Stimulated activated CD4-positive, alpha-beta T cell treated with anti-CD3 and anti-CD28 coated beads, TNF-alpha, amount 100 ng/mL, for 4 hours (primary cell): ENCODE measurements at regions not wholly inside any gene's neighbourhood (a gene's known extent, or its start where the extent isn't known, plus 50 kb on each side); places are given as distances from the start of the nearest gene placed in this dataset.

Experiments used
- DNase-seq, 3 experiments: peaks; one replicate each; pipeline ENCODE4 v3.0.0-alpha.2; 2020; ENCODE audit warnings: low read depth in 3 of 3

DNA sequence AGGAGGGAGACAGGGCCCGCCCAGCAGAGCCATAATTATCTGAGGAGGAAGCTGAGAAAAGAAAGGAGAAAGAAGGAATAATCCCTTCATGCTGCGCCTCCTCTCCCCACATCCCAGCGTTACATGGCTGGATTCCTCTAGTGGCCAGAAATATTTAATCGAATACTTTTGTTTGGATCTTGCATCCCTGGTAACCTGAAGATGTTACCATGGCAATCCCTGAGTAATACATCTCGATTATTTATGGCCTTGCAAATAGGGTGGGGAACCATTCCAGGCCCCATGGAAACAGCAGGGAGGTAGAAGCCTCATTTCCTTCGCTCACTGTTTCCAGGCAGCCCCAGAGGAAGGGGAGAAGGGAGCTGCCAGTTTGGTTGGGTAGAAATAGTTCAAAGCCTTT, 357.7 kb downstream of the BUD13 start:
- no peak for DNase-seq

DNA sequence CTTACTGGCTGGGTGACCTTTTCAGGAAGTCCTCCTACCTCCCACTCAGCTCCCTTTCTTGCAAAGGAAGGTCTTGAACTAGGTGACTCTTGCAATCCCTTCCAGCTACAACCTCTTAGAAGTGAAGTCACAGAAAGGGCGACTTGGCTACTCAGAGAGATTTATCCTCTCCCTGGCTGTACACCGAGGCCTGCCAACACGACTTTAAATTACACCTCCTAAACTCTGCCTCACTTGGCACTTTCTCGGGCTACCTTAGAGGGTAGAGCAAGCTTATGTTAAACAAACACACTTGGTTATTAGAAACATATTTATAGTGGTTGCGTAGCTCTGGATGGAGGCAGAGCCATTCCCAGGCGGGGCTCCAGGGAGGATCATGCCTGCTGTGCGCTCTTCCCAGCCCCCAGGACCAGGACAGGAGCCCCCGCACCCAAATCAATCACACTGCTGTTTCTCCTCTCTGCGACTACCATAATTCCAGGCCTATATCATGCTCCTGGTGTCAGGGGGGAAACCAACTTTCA, 358.4 kb downstream of the BUD13 start:
- DNase-seq, result no peak

DNA sequence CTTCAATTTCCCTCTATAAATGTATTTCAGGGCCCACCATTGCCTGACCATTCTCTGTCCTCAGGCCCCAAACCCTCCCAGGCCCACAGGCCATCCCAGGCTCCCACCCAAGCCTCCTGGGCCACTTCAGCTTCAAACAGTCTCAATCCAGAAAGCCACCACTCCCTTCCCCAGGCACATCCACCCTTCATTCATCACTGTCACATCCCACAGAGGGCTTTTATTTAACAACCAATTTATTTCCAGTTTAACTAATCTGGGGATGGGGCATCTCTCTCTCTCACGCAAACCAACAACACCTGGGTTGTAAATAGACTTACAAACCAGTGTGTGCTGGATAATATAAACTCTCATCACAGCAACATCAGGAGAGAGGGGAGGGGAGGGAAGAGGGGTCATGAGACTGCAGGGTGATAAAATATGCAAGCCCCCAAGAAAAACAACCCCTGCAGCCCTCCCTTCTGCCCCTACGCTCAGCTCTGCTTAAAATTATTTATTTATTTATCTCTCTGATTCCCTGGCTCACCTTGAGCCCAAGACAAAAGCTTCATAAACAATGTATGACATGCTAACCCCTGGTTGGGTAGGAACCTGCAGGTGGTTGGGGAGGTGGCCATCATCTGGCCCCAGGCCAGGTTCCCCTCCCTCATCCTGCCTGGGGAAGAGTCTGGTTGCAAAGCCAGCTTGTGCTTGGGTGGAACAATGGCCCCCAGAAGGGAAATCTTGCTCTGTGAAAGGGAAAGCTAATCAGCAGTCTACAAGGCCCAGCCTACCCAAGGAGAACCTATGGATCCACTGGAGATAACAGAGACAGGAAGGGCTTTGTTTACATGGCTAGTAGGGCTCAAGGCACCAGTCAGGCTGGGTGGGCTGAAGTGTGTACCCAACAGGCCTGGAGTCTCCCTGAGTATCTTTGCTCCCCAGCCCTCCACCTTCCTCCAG, 359.2 kb downstream of the BUD13 start:
- DNase-seq, result no peak

DNA sequence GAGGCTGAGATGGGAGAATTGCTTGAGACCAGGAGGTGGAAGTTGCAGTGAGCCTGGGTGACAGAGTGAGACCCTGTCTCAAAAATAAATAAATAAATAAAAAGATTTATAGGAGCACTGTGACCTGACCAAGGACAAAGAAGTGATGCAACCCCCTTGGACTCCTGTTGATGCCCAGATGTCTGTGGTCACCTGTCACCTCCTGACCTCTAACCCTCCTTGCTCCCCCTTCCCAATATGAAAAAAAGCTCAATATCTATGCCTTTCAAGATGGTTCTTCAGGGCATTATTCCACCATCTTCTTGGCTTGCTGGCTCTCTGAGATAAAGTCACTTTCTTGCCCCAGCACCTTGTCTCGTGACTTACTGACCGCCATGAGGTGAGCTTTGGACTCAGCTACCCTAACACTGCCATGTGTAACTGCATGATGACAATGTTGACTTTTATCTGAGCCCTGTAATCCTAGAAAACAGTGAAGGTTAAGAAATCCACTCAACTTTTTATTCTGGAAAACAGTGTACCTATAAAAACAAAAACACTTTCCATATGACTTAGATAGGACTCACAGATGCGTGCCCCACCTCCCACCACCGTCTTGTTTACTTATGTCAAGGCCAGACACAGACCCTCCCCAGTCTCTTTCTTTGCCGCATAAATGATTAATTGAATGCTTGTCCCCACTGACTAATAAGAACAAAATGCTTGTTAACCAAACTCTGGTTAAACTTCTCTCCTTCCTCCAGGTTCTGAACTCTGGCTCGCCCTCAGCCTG, 360.5 kb downstream of the BUD13 start:
- no peak for DNase-seq

DNA sequence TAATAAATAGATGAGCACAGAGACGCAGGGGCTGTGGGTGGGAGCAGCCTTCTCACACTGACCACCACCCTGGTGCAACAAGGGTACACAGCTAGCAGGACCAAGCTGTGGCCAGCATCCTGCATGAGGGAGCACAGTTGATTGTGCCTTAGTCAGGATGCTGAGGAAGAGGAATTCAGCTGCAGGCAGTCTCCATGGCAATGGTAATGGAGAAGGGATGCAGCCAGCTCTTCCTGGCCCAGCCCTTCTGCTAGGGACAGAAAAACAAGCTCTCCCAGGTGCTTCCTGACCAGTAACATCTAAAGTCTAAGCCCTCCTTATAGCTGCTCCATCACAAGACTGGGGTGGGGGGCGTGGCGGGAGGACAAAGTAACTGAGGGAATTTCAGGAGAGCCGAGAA, 363.5 kb downstream of the BUD13 start:
- DNase-seq, result no peak

DNA sequence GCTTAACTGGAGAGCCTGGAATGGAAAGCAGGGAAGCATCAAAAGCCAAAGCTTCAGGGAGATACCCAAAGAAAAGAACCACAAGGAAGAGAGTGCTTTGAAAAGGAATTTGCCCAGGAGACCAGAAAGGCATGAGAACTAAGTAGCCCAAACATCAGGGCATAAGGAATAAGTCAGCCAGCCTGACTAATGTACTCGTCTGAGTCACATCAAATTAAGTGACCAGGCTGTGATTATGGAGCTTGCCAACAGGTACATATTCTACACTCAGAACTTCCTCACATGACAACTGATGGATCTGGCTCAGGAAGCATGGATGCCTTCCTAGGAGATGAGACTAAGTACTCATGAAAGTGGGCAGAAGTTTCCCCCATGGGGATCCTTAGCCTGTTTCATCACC, 366.7 kb downstream of the BUD13 start:
- DNase-seq, result no peak

DNA sequence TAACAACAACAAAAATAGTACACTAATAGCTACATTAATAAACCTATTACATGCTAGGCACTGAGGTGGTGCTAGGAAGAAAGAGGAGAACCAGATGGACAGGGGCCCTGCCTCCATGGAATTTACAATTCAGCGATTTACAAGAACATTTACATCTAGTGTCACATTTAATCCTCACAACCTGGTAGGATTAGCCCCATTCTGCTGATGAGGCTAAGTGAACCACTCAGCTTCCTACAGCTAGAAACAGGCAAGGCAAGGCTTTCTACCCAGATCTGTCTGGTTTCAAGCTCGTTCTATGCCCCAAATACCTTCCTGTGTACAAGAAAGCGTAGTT, 368.4 kb downstream of the BUD13 start:
- no peak for DNase-seq

DNA sequence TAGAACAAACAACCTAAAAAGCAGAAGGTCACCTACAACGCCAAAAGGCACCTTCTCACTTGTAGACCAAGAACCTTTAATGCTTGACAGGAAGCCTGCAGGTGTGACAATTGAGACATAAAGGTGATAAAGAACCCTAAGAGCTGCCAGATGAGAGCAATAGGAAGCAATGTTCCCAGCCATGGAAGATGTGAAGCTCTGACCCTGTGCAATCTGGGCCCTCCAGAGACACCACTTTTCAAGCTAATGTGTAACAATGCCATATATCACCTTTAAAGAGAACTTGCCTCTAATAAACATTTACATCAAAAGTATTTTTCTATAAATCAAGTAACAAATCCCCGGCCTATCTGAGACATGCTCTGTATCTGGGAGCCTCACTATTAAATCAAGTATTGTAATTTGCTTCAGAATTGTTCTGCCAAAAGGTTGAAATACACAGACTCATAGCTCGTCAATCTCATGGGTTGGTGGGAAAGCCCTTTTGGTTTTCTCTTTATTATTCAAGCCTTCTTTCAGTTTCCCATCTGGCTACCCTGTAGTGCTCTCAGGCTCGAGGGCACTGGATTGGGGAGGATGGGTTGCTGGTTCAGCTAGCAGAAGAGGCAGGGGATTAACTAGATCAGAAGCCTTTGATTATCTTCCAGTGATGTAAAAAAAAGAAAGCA, 368.9 kb downstream of the BUD13 start:
- DNase-seq, result no peak

DNA sequence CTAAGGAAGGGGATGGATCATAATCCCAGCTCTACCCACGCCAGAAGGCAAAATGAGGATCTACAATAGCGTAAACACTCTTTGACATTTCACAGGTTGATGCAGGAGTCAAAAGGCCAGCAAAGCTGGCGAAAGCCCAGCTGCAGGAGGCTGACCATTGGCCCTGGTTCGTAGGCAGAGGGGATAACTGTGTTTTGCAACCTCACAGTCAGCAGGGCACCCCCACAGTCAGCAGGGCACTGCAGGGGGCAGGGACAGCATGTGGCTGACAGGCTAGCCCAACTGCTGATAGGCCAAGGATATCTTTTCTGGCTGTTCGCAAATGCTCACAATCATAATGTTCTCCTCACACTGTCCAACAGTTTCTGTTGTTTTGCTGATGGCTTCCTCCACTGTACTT, 372.7 kb downstream of the BUD13 start:
- no peak for DNase-seq

DNA sequence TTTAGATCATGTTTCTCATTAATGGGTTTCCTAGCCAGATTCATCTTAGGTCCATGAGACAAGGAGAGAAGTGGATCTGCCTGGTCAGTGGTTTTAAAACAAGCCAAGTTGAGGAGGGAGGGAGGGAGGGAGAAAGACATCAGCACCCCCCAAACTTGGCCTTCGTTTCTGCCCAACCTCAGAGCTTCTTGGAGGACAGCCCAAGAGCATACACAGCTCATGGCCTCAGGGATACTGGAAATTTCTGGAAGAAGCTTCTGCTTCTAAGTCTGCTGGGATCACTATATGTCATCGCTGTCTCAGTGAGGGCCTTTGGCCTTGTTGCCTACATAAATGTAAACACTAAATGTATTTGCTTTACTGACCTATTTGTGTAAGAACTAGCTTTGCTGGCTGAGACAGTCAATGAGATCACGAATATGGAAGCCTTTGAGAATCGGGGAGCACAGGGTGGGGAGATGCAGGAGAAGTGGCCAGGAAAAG, 375.1 kb downstream of the BUD13 start:
- no peak for DNase-seq

DNA sequence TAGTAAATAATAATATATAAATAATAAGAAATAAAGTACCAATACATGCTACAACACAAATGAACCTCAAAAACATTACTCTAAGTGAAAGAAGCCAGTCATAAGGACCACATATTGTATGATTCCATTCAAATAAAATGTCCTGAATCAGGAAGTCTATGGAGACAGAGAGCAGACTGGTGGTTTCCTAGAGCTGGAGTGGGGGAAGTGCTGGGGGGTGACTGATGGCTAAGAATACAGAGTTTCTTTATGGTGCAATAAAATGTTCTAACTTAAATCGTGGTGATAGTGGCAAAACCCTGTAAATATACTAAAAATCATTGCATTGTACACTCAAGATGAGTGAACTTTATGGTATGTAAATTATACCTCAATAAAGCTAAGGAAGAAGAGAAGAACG, 376.5 kb downstream of the BUD13 start:
- DNase-seq, result no peak

DNA sequence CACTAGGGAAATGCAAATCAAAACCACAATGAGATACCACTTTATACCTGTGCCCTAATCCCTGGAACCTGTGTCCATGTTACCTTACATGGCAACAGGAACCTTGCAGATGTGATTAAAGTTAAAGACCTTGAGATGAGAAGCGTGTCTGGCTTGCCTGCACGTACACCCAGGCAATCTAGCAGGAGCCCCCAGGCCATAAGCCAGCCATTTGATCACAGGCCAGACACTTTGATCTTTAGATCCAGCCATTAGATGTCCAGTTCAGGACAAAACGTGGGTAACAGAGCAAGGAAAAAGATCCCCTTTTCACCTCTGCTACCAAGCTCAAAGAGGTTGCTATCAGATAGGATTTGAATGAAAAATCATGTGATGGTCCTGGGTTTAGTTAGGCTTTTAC, 378.8 kb downstream of the BUD13 start:
- no peak for DNase-seq

DNA sequence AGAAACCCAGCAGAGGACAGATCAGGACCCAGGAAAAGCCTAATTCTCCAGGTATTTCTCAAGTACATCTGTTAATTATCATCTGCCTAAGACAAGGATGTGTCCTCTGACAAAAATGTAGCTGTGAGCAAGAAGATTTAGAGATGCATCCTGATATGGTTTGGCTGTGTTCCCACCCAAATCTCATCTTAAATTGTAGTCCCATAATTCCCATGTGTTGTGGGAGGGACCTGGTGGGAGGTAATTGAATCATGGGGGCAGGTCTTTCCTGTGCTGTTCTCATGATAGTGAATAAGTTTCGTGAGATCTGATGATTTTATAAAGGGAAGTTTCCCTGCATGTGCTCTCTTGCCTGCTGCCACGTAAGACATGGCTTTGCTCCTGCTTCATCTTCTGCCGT, 381.8 kb downstream of the BUD13 start:
- no peak for DNase-seq

DNA sequence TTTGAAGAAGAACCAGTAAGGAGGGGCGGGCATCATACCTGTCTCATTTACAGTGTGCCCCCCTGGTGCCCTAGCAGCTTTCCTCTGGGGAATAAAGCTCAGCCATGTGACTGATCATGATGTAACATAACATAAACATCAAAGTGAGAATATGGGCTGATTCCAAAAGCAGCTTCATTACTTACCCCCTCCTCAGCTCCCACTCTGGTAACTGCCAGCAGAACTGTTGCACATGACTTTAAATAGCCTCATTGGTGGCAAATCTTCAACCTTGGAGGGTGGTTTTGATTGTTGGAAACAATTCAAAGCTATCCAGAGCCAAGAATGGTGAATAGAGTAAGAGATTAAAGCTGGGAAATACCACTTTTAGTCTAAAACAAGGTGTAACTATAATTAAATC, 384.6 kb downstream of the BUD13 start:
- DNase-seq, result no peak

DNA sequence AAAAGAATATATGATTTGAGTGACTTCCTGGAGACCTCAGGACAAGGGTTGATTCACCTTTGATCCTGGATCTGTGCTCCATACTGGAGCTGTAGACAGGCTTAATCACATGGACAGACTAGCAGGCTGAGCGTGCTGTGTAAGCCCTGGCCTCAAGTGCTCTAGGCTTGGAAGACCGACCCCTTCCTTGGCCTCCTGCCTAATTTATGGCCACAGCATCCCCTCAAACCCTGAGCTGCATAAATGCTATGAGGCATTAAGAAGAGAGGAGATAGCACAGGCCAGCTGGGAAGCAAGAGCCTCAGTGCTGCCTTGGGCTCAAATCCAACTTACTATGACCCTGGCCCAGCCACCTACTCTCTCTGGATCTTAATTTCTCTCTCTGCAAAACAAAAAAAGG, 385.1 kb downstream of the BUD13 start:
- no peak for DNase-seq

DNA sequence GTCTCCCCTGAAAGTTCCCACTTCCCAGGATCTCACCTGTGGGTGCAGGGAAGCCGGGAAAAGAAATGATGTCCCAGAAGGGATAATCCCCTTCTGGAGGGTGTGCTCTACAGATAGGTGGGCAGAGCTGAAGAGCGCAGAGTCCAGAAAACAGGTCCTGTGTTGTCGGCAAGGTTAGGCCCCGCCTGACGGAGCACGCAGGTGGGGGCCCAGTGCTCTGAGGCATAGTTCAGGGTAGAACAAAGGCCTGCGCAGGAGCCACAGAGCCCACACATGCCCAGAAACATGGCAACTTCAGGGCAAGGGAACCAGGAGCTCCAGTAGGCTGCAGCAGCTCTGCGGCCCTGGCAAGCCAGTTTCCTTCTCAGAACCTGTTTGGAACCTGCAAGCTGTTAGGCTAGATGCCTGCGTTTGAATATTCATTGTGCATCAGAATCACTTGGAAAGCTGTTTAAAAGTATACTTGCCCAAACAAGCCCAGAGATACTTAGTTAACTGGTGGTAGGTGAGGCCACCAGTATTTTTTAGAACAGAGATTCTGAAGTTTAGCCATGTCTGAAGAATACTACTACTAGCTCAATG, 386.6 kb downstream of the BUD13 start:
- DNase-seq, result no peak

DNA sequence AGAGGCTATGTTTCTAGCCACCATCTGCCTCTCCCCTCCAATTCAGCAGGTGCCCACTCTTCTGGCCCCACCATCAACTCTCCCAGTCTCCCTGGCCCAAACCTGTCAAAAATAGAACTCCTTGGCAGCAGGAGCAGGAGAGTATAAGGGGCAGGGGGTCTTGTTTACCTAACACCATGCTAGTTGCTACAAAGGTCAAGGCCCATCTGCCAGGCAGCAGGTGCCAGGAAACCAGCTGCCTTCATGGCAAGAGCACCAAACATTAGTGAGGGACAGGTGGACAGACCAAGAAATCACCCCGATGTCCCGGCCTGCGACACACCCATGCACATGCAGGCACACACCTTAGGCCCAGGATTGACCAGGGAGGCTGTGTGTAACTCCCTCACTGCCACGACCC, 387.9 kb downstream of the BUD13 start:
- no peak for DNase-seq

DNA sequence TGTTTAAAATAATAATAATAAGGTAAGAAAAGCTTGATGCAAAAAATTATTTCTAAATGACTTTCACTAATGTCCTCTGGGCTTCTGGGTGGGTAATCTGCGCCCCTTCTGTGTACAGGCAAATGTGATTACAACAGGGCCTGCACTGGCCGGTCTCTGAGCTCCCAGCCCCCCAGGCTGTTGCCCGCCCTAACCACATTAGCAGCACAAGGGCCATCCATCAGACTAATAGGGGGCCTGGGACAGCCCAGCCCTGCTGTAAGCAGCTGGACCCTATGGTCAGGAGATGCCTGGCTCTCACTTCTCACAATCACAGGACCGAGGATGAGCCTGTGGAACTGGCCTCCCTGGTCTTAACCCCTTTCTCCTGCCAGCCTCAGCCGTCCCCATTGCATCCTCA, 388.4 kb downstream of the BUD13 start:
- DNase-seq, result no peak

DNA sequence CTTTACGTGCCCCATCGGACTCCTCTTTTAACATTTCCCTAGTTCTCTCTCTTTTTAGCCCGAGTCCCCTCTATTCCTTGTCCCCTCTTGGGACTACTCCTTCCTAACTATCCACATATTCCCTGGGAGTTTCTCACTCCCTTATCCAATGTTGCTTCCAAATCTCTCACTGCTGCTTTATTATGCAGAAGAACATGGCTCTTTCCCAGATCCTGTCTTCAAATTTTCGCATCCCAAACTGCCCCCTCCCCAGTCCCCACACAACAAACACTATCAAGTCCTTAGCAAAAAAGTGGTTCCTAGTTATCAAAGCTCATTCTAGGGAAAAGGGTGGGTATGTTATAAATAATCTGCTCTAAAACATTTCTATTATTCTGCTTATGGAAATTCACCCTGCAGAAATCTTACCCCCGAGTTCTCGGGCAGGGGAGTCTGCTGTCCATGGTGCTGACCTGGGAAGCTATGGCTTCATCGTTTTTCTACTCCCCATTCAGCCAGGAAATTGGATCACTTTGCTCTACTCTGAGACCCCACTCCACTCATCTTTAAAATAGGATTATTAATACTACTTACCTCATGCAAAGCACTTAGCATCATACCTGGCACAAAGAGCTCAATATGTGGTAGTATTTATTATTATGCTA, 393.5 kb downstream of the BUD13 start:
- DNase-seq, result no peak

DNA sequence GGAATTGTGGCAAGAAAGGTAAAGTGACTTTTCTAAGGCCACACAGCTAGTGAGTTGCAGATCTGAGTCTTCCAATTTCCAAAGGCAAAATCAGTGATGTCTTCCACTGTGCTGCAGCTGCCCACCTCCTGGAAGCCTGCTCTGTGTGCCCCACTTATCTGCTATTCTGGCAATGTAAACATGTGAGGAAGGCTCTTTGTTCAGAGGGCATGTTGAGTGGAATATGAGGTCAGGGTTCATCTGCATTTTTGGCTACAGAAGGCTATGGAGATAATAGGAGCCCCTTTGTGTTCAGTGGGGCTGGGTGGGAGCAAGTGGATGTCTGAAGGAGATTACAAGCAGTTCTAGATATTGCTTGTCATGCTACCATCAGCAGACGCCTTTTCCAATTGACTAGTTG, 396.2 kb downstream of the BUD13 start:
- DNase-seq, result no peak

DNA sequence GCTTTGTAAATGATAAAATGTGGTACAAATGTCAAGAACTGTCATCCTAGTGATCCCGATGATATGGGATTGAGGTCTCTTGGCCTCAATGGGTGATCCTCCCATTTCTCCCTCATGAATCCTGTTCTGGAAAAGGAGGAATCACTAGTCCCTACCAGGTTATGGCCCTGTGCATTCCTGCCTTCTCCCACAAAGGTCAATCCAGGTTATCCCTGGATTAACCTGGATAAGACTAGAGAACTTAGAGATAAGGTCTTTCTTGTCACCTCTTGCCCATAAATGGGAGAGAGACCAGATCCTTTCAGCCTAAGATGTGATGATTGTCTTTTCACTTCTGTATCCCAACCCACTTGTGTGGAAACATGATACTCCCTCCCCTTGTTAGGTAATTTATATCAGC, 396.7 kb downstream of the BUD13 start:
- no peak for DNase-seq
